Uterus (tissue), 2 donors: ENCODE measurements at regions not wholly inside any gene's neighbourhood (a gene's known extent, or its start where the extent isn't known, plus 50 kb on each side); places are given as distances from the start of the nearest gene placed in this dataset.

Experiments
- POLR2A ChIP-seq, 2 donors: fragments of 450-650 bp; IDR thresholded peaks; one replicate each; pipeline ENCODE4 v1.6.1; 2016; ENCODE audit warnings: antibody characterized with exemption in 2 of 2, mild to moderate bottlenecking in 1 of 2, moderate library complexity in 1 of 2
- TF ChIP-seq, protein P1 (sequence below), 4 experiments: fragments of 200-600 bp in 2 of 4; fragments of 450-650 bp in 2 of 4; sonication (generic) in 2 of 4; IDR thresholded peaks; one replicate each; pipeline ENCODE4 v1.5.1; 2016 to 2019; ENCODE audit warnings: antibody characterized with exemption in 4 of 4, mild to moderate bottlenecking in 2 of 4, moderate library complexity in 1 of 4

DNA sequence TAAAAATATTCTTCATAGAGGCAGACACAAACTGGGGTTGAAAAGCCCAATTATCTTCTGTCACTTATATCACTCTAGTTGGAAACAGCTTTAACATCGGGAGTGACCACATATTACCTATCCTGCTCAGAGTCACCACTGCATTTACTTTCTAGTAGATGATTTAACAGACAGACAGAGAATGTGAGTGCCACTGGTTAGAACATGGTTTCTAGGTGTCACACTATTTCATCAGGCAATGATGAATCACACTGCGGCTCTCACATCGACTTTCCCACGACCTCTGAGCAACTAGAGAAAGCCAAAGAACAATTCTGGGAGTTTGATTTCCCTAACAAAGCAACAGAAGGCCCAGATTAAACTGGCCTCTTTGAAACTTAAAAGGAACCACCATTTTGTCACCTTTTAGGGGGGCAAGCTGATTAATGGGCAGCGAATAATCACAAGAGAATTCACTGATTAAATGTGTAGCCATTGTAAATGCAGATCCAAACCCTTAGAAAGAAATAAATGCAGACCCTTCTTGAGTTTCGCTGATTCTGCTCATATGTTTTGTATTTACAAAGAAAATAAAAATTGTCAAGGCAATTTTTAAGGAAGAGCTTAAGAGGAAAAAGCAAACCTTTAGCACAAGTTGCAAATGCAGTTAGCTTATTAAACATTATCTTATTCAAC lies 112.6 kb upstream of the KBTBD8 start:
- TF ChIP-seq POLR2A (IDR thresholded peaks at IDR 0.05), result no peak
- TF ChIP-seq, protein P1, sequence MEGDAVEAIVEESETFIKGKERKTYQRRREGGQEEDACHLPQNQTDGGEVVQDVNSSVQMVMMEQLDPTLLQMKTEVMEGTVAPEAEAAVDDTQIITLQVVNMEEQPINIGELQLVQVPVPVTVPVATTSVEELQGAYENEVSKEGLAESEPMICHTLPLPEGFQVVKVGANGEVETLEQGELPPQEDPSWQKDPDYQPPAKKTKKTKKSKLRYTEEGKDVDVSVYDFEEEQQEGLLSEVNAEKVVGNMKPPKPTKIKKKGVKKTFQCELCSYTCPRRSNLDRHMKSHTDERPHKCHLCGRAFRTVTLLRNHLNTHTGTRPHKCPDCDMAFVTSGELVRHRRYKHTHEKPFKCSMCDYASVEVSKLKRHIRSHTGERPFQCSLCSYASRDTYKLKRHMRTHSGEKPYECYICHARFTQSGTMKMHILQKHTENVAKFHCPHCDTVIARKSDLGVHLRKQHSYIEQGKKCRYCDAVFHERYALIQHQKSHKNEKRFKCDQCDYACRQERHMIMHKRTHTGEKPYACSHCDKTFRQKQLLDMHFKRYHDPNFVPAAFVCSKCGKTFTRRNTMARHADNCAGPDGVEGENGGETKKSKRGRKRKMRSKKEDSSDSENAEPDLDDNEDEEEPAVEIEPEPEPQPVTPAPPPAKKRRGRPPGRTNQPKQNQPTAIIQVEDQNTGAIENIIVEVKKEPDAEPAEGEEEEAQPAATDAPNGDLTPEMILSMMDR (IDR thresholded peaks at IDR 0.05), result no peak
